HEK293 (cell line): ENCODE measurements at regions not wholly inside any gene's neighbourhood (a gene's known extent, or its start where the extent isn't known, plus 50 kb on each side); places are given as distances from the start of the nearest gene placed in this dataset.

Source experiments
- CTCF ChIP-seq: fragments of 450-650 bp; formaldehyde crosslinking; IDR thresholded peaks from 2 replicates; pipeline ENCODE4 v1.5.1; 2016; ENCODE audit warnings: missing biosample characterization, missing genetic modification characterization
- ELK4 ChIP-seq: IDR thresholded peaks from 2 replicates; pipeline ENCODE4 v1.6.1; 2011; ENCODE audit warnings: mild to moderate bottlenecking, low read depth, low read length, borderline replicate concordance
- GLI2 ChIP-seq: fragments of 450-650 bp; formaldehyde crosslinking; IDR thresholded peaks from 2 replicates; pipeline ENCODE4; 2017; ENCODE audit warnings: missing biosample characterization, missing genetic modification characterization, low read depth, borderline replicate concordance
- INSM2 ChIP-seq: fragments of 450-650 bp; formaldehyde crosslinking; IDR thresholded peaks from 2 replicates; pipeline ENCODE4 v1.5.1; 2016; ENCODE audit warnings: missing biosample characterization, missing genetic modification characterization
- PATZ1 ChIP-seq: fragments of 450-650 bp; formaldehyde crosslinking; IDR thresholded peaks from 2 replicates; pipeline ENCODE4 v1.5.1; 2016; ENCODE audit warnings: missing biosample characterization, missing genetic modification characterization
- PRDM2 ChIP-seq: fragments of 450-650 bp; formaldehyde crosslinking; IDR thresholded peaks from 2 replicates; pipeline ENCODE4 v1.5.1; 2016; ENCODE audit warnings: missing biosample characterization, missing genetic modification characterization, borderline replicate concordance
- SP2 ChIP-seq: fragments of 450-650 bp; formaldehyde crosslinking; IDR thresholded peaks from 2 replicates; pipeline ENCODE4 v1.5.1; 2016; ENCODE audit warnings: missing biosample characterization, missing genetic modification characterization
- YY1 ChIP-seq: fragments of 450-650 bp; formaldehyde crosslinking; IDR thresholded peaks from 2 replicates; pipeline ENCODE4 v1.5.1; 2018; ENCODE audit warnings: missing biosample characterization, missing genetic modification characterization
- YY2 ChIP-seq: fragments of 450-650 bp; formaldehyde crosslinking; IDR thresholded peaks from 2 replicates; pipeline ENCODE4 v1.5.1; 2016; ENCODE audit warnings: missing biosample characterization, missing genetic modification characterization
- ZBTB8A ChIP-seq: fragments of 450-650 bp; formaldehyde crosslinking; IDR thresholded peaks from 2 replicates; pipeline ENCODE4 v1.5.1; 2016; ENCODE audit warnings: missing biosample characterization, missing genetic modification characterization
- ZNF274 ChIP-seq, 2 experiments: fragments of 200-500 bp in 1 of 2; fragments of 450-650 bp in 1 of 2; sonication (Bioruptor generic) in 1 of 2; formaldehyde crosslinking in 1 of 2; IDR thresholded peaks; 2 replicates each; pipeline versions ENCODE4 v1.5.1 to v1.6.1; 2014 to 2016; ENCODE audit warnings: borderline replicate concordance in 1 of 2, inconsistent platforms in 1 of 2, low read length in 1 of 2, missing biosample characterization in 1 of 2, missing genetic modification characterization in 1 of 2
- ZNF558 ChIP-seq: fragments of 450-650 bp; formaldehyde crosslinking; IDR thresholded peaks from 2 replicates; pipeline ENCODE4 v1.5.1; 2016; ENCODE audit warnings: missing biosample characterization, missing genetic modification characterization
- ZSCAN5A ChIP-seq: fragments of 450-650 bp; formaldehyde crosslinking; IDR thresholded peaks from 2 replicates; pipeline ENCODE4 v1.5.1; 2016; ENCODE audit warnings: missing biosample characterization, missing genetic modification characterization

- TF ChIP-seq ELK4 (no peak), PRDM2 (tag by site-specific recombination) (no peak), GLI2 (tag by site-specific recombination) (no peak), CTCF (no peak), ZBTB8A (no peak), ZNF558 (tag by site-specific recombination) (no peak), ZSCAN5A (tag by site-specific recombination) (no peak), ZNF274 (IDR thresholded peaks at IDR 0.05; ENCODE audit: low read length) (no peak), ZNF274 (tag by site-specific recombination; IDR thresholded peaks at IDR 0.05; ENCODE audit: borderline replicate concordance) (no peak), SP2 (tag by site-specific recombination) (no peak), INSM2 (tag by site-specific recombination) (no peak), YY2 (tag by site-specific recombination) (no peak), PATZ1 (tag by site-specific recombination) (no peak), YY1 (tag by site-specific recombination) (no peak)
Measured at GRCh38 chr4:99749445-99750391, 66.9 kb upstream of the DAPP1 start.
